PC-9 (cell line): ENCODE measurements at regions not wholly inside any gene's neighbourhood (a gene's known extent, or its start where the extent isn't known, plus 50 kb on each side); places are given as distances from the start of the nearest gene placed in this dataset.

ENCODE experiments used
- EZH2 ChIP-seq: fragments of 200-600 bp; sonication (generic); IDR thresholded peaks from 2 replicates; pipeline ENCODE4 v1.8.0; 2017; ENCODE audit warnings: antibody characterized with exemption, low read depth
- TF ChIP-seq, protein P1 (sequence below): fragments of 200-600 bp; sonication (generic); conservative IDR thresholded peaks from 2 replicates; pipeline ENCODE4 v1.6.1; 2017; ENCODE audit warnings: mixed run types, antibody characterized with exemption, mild to moderate bottlenecking, moderate library complexity

GRCh38 chr6:149246691-149247384, 70.7 kb upstream of the TAB2 start:
- TF ChIP-seq, protein P1, sequence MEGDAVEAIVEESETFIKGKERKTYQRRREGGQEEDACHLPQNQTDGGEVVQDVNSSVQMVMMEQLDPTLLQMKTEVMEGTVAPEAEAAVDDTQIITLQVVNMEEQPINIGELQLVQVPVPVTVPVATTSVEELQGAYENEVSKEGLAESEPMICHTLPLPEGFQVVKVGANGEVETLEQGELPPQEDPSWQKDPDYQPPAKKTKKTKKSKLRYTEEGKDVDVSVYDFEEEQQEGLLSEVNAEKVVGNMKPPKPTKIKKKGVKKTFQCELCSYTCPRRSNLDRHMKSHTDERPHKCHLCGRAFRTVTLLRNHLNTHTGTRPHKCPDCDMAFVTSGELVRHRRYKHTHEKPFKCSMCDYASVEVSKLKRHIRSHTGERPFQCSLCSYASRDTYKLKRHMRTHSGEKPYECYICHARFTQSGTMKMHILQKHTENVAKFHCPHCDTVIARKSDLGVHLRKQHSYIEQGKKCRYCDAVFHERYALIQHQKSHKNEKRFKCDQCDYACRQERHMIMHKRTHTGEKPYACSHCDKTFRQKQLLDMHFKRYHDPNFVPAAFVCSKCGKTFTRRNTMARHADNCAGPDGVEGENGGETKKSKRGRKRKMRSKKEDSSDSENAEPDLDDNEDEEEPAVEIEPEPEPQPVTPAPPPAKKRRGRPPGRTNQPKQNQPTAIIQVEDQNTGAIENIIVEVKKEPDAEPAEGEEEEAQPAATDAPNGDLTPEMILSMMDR = no peak
- no peak for TF ChIP-seq EZH2
